Choroid plexus epithelial cell (primary cell): ENCODE measurements at regions not wholly inside any gene's neighbourhood (a gene's known extent, or its start where the extent isn't known, plus 50 kb on each side); places are given as distances from the start of the nearest gene placed in this dataset.

Experiments used
- DNase-seq: peaks from one replicate; pipeline ENCODE4 v3.0.0-alpha.2; 2010; ENCODE audit warnings: low read depth
- H3K4me3 ChIP-seq: 2 replicates; pipeline ENCODE4 v1.5.1; 2011; ENCODE audit warnings: low read depth, mild to moderate bottlenecking, control low read depth, low read length, moderate library complexity
- CTCF ChIP-seq: conservative IDR thresholded peaks from 2 replicates; pipeline ENCODE4 v1.5.1; 2011; ENCODE audit warnings: low read depth, mild to moderate bottlenecking, control low read depth, inconsistent platforms, low read length, moderate library complexity

DNA sequence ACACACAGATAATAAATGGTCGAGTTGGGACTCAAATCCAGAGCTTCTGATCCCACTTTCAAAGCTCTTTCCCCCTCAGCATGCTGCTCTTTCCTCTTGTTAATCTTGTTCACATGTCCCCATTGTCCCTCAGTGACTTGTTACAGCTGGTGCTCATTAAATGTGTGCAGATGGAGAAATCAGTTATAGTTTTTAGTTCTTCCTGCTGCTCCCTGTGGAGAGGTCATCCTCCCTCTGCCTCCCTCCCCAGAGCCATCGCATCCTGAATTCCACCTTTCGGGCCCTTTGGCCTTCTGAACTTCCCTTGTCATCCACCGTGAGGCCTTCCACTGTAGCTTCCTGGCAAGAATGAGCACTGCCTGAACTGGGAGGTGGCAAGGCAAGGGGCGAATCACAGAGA is 179.6 kb downstream of the WSCD1 start:
- TF ChIP-seq CTCF, result no peak
- no peak for DNase-seq
- H3K4me3 ChIP-seq, result no peak overlapping the region

GRCh38 chr17:6248061-6248460 is 177.9 kb downstream of the WSCD1 start:
- DNase-seq, result no peak
- no peak overlapping the region for H3K4me3 ChIP-seq
- TF ChIP-seq CTCF, result no peak

GRCh38 chr17:6245301-6246177 is 175.4 kb downstream of the WSCD1 start:
- no peak for DNase-seq
- no peak for TF ChIP-seq CTCF

GRCh38 chr17:6244796-6245195 is 174.6 kb downstream of the WSCD1 start:
- no peak for TF ChIP-seq CTCF
- DNase-seq, result no peak
- no peak overlapping the region for H3K4me3 ChIP-seq

More at GRCh38 chr17:6245301-6246177, 175.4 kb downstream of the WSCD1 start:
- H3K4me3 ChIP-seq, result no peak overlapping the region

GRCh38 chr17:6244253-6244652 is 174.1 kb downstream of the WSCD1 start:
- DNase-seq, result no peak
- TF ChIP-seq CTCF, result no peak
- H3K4me3 ChIP-seq, result no peak overlapping the region

- H3K4me3 ChIP-seq, result no peak overlapping the region
- no peak for TF ChIP-seq CTCF
- DNase-seq, result no peak
These were observed 173.0 kb downstream of the WSCD1 start for GRCh38 chr17:6243186-6243585.

GRCh38 chr17:6241996-6242395 is 171.8 kb downstream of the WSCD1 start:
- TF ChIP-seq CTCF, result no peak
- DNase-seq, result no peak

More at GRCh38 chr17:6241996-6242395, 171.8 kb downstream of the WSCD1 start:
- no peak overlapping the region for H3K4me3 ChIP-seq
